ENCODE measurements at regions not wholly inside any gene's neighbourhood (a gene's known extent, or its start where the extent isn't known, plus 50 kb on each side); places are given as distances from the start of the nearest gene placed in this dataset.

GRCh38 chr4:24719615-24720014 lies 75.8 kb upstream of the SOD3 start:
- Histone ChIP-seq H3K4me1 (no peaks in the 10 kb centered on the region), H3K36me3 (no peaks in the 10 kb centered on the region), H3K9me3 (ENCODE audit: low read depth) (no peaks in the 10 kb centered on the region), H3K27ac (no peak overlapping the region), H3F3A (ENCODE audit: low read depth) (no peaks in the 10 kb centered on the region), H3K4me2 (no peak overlapping the region), H3K4me3 (no peak overlapping the region), H3K79me2 (ENCODE audit: low read depth) (no peaks in the 10 kb centered on the region), H2AFZ (replicated peaks) (no peak overlapping the region), H3K27me3 (no peaks in the 10 kb centered on the region), H4K20me1 (ENCODE audit: low read depth) (no peaks in the 10 kb centered on the region), H3K9ac (no peak overlapping the region)
- Mint-ChIP-seq H3K4me3 (no peak overlapping the region), H3K36me3 (no peaks in the 10 kb centered on the region), H3K9me3 (peaks cover 22% of the 10 kb centered on the region), H3K27ac (no peak overlapping the region), H3K4me1 (no peaks in the 10 kb centered on the region), H3K27me3 (ENCODE audit: insufficient read depth, low read depth) (no peaks in the 10 kb centered on the region)
- DNase-seq (ENCODE audit: low spot score), result no peak
- TF ChIP-seq EZH2 (IDR thresholded peaks at IDR 0.05) (no peak), EZH2phosphoT487 (IDR thresholded peaks at IDR 0.05) (no peak), CTCF (IDR thresholded peaks at IDR 0.05) (no peak)

- H3K4me1 ChIP-seq, result no peaks in the 10 kb centered on the region
- no peaks in the 10 kb centered on the region for H3K27me3 Mint-ChIP-seq (ENCODE audit: insufficient read depth, low read depth)
- H3K36me3 ChIP-seq, result no peaks in the 10 kb centered on the region
- H3K27ac ChIP-seq, result no peak overlapping the region
- TF ChIP-seq EZH2phosphoT487 (IDR thresholded peaks at IDR 0.05) (no peak), EZH2 (IDR thresholded peaks at IDR 0.05) (no peak)
- H3K36me3 Mint-ChIP-seq, result no peaks in the 10 kb centered on the region
- H3K79me2 ChIP-seq (ENCODE audit: low read depth), result no peaks in the 10 kb centered on the region
- peaks cover 16% of the 10 kb centered on the region for H3K9me3 Mint-ChIP-seq
- no peak overlapping the region for H3K4me3 ChIP-seq
- no peaks in the 10 kb centered on the region for H3K27me3 ChIP-seq
- no peak overlapping the region for H3K9ac ChIP-seq
- DNase-seq (ENCODE audit: low spot score), result no peak
- H3K27ac Mint-ChIP-seq, result no peak overlapping the region
- H3F3A ChIP-seq (ENCODE audit: low read depth), result no peaks in the 10 kb centered on the region
- no peak overlapping the region for H2AFZ ChIP-seq (replicated peaks)
- no peak overlapping the region for H3K4me3 Mint-ChIP-seq
- no peaks in the 10 kb centered on the region for H3K9me3 ChIP-seq (ENCODE audit: low read depth)
- H3K4me2 ChIP-seq, result no peak overlapping the region
- no peaks in the 10 kb centered on the region for H3K4me1 Mint-ChIP-seq
- no peaks in the 10 kb centered on the region for H4K20me1 ChIP-seq (ENCODE audit: low read depth)
These were observed 74.9 kb upstream of the SOD3 start for GRCh38 chr4:24720436-24720835.

- Histone ChIP-seq H3K4me1 (no peaks in the 10 kb centered on the region), H3K27me3 (no peaks in the 10 kb centered on the region), H3K79me2 (ENCODE audit: low read depth) (no peaks in the 10 kb centered on the region), H4K20me1 (ENCODE audit: low read depth) (no peaks in the 10 kb centered on the region), H3K9me3 (ENCODE audit: low read depth) (no peaks in the 10 kb centered on the region), H3K4me2 (no peak overlapping the region), H3K9ac (no peak overlapping the region), H2AFZ (replicated peaks) (no peak overlapping the region), H3K36me3 (no peaks in the 10 kb centered on the region), H3K27ac (no peak overlapping the region), H3F3A (ENCODE audit: low read depth) (no peaks in the 10 kb centered on the region), H3K4me3 (no peak overlapping the region)
- Mint-ChIP-seq H3K27me3 (ENCODE audit: insufficient read depth, low read depth) (no peaks in the 10 kb centered on the region), H3K4me1 (no peaks in the 10 kb centered on the region), H3K27ac (no peak overlapping the region), H3K36me3 (no peaks in the 10 kb centered on the region), H3K9me3 (peaks cover 13% of the 10 kb centered on the region), H3K4me3 (no peak overlapping the region)
- DNase-seq (ENCODE audit: low spot score), result no peak
- TF ChIP-seq CTCF (IDR thresholded peaks at IDR 0.05) (no peak), EZH2 (IDR thresholded peaks at IDR 0.05) (no peak), EZH2phosphoT487 (IDR thresholded peaks at IDR 0.05) (no peak)
These were observed 74.4 kb upstream of the SOD3 start for GRCh38 chr4:24720979-24721378.

- H3K4me2 ChIP-seq, result no peak overlapping the region
- H3F3A ChIP-seq (ENCODE audit: low read depth), result no peaks in the 10 kb centered on the region
- H2AFZ ChIP-seq (replicated peaks), result no peak overlapping the region
- Mint-ChIP-seq H3K27me3 (ENCODE audit: insufficient read depth, low read depth) (no peaks in the 10 kb centered on the region), H3K27ac (no peak overlapping the region), H3K4me3 (no peak overlapping the region), H3K36me3 (no peaks in the 10 kb centered on the region), H3K9me3 (peaks cover 6% of the 10 kb centered on the region), H3K4me1 (no peaks in the 10 kb centered on the region)
- no peak overlapping the region for H3K9ac ChIP-seq
- H3K27me3 ChIP-seq, result no peaks in the 10 kb centered on the region
- no peaks in the 10 kb centered on the region for H3K79me2 ChIP-seq (ENCODE audit: low read depth)
- no peak overlapping the region for H3K27ac ChIP-seq
- H3K36me3 ChIP-seq, result no peaks in the 10 kb centered on the region
- no peak overlapping the region for H3K4me3 ChIP-seq
- no peak for TF ChIP-seq EZH2phosphoT487 (IDR thresholded peaks at IDR 0.05)
- H3K9me3 ChIP-seq (ENCODE audit: low read depth), result no peaks in the 10 kb centered on the region
- no peak for DNase-seq (ENCODE audit: low spot score)
- H3K4me1 ChIP-seq, result no peaks in the 10 kb centered on the region
- no peaks in the 10 kb centered on the region for H4K20me1 ChIP-seq (ENCODE audit: low read depth)
These were observed 73.3 kb upstream of the SOD3 start for GRCh38 chr4:24722026-24722568.
